NCI-H187 (cell line): ENCODE measurements at regions not wholly inside any gene's neighbourhood (a gene's known extent, or its start where the extent isn't known, plus 50 kb on each side); places are given as distances from the start of the nearest gene placed in this dataset.
"Not testable (repeated sequence)": the region's sequence is repeated elsewhere in the genome, so short reads cannot be mapped to it uniquely, and the experiment has no call there.

Experiments used
- DNase-seq, 2 experiments: peaks; one replicate each; lab custom pipeline; 2025; lab: John Stamatoyannopoulos, UW

- DNase-seq = not testable (repeated sequence)
Observed at GRCh38 chr22:25417826-25418225, 146.6 kb upstream of the GRK3 start.

- DNase-seq = no peak
Observed at GRCh38 chr22:25419247-25420113, 145.0 kb upstream of the GRK3 start.

GRCh38 chr22:25420114-25420441 is 144.4 kb upstream of the GRK3 start:
- DNase-seq = not testable (repeated sequence)

- no peak for DNase-seq
Observed at GRCh38 chr22:25420471-25420924, 144.0 kb upstream of the GRK3 start.

- no peak for DNase-seq
Observed at GRCh38 chr22:25420925-25421904, 143.3 kb upstream of the GRK3 start.

- DNase-seq = not testable (repeated sequence)
Observed at GRCh38 chr22:25426530-25427308, 137.8 kb upstream of the GRK3 start.

- not testable (repeated sequence) for DNase-seq
Observed at GRCh38 chr22:25431637-25432342, 132.7 kb upstream of the GRK3 start.

GRCh38 chr22:25433381-25433970 is 131.0 kb upstream of the GRK3 start:
- DNase-seq = not testable (repeated sequence)

- DNase-seq = no peak
Observed at GRCh38 chr22:25437414-25438160, 126.9 kb upstream of the GRK3 start.

- DNase-seq = no peak
Observed at GRCh38 chr22:25447067-25447685, 117.3 kb upstream of the GRK3 start.

GRCh38 chr22:25447686-25448434 is 116.6 kb upstream of the GRK3 start:
- peak; percentile 32 to 61 for DNase-seq

GRCh38 chr22:25448435-25449051 is 115.9 kb upstream of the GRK3 start:
- no peak for DNase-seq

GRCh38 chr22:25449781-25450317 is 114.6 kb upstream of the GRK3 start:
- no peak for DNase-seq

GRCh38 chr22:25451480-25452114 is 112.9 kb upstream of the GRK3 start:
- no peak for DNase-seq

- DNase-seq = no peak
Observed at GRCh38 chr22:25452116-25452700, 112.3 kb upstream of the GRK3 start.

GRCh38 chr22:25453058-25453457 is 111.4 kb upstream of the GRK3 start:
- no peak for DNase-seq

GRCh38 chr22:25453557-25453956 is 110.9 kb upstream of the GRK3 start:
- no peak for DNase-seq
